H1 (cell line): ENCODE measurements at regions not wholly inside any gene's neighbourhood (a gene's known extent, or its start where the extent isn't known, plus 50 kb on each side); places are given as distances from the start of the nearest gene placed in this dataset.

Experiments used
- CTCF ChIA-PET: fragments of 300-600 bp; sonication (Branson Sonifier 250); formaldehyde crosslinking; loops from one replicate; lab custom pipeline; 2021; ENCODE audit not compliant: partially characterized antibody; lab: Charles Lee
- POLR2A ChIA-PET: fragments of 300-600 bp; sonication (Branson Sonifier 250); formaldehyde crosslinking; loops from one replicate; lab custom pipeline; 2021; ENCODE audit warnings: inconsistent platforms; ENCODE audit not compliant: partially characterized antibody; lab: Charles Lee
- DNase-seq, 2 experiments: peaks; one replicate each; pipeline versions ENCODE4 v3.0.0 to v3.0.0-alpha.2; 2010 to 2022; ENCODE audit warnings: low spot score in 2 of 2, low read depth in 1 of 2, mixed read lengths in 1 of 2
- FAIRE-seq: peaks from 2 replicates; lab custom pipeline; 2011; peaks lifted over from hg19 to GRCh38; lab: Jason Lieb, UNC
- H2AFZ ChIP-seq: 2 replicates; pipeline ENCODE4 v1.8.1; 2012; ENCODE audit warnings: low read length, inconsistent platforms
- H2AK5ac ChIP-seq: 2 replicates; pipeline ENCODE4 v1.6.1; 2013; ENCODE audit warnings: low read depth, low read length
- H2BK120ac ChIP-seq: replicated peaks from 2 replicates; pipeline ENCODE3; 2013; ENCODE audit warnings: low read depth, low read length, inconsistent platforms
- H2BK12ac ChIP-seq: 2 replicates; pipeline ENCODE4 v1.6.1; 2013; ENCODE audit warnings: low read depth, low read length
- H2BK15ac ChIP-seq: 2 replicates; pipeline ENCODE4 v1.6.1; 2013; ENCODE audit warnings: low read length
- H2BK20ac ChIP-seq: 2 replicates; pipeline ENCODE4 v1.6.1; 2013; ENCODE audit warnings: low read length
- H2BK5ac ChIP-seq: 2 replicates; pipeline ENCODE4 v1.6.1; 2013; ENCODE audit warnings: low read depth, low read length
- H3K14ac ChIP-seq: 2 replicates; pipeline ENCODE4 v1.6.1; 2013; ENCODE audit warnings: inconsistent platforms; ENCODE audit not compliant: insufficient read length
- H3K18ac ChIP-seq: 2 replicates; pipeline ENCODE4 v1.6.1; 2013; ENCODE audit warnings: low read length; ENCODE audit errors: extremely low read depth
- H3K23ac ChIP-seq: 2 replicates; pipeline ENCODE4 v1.6.1; 2013; ENCODE audit warnings: inconsistent platforms; ENCODE audit not compliant: insufficient read length
- H3K23me2 ChIP-seq: 2 replicates; pipeline ENCODE4 v1.6.1; 2013; ENCODE audit warnings: low read depth, low read length
- H3K27ac ChIP-seq: 2 replicates; pipeline ENCODE4 v1.6.1; 2011; ENCODE audit warnings: low read depth, low read length, inconsistent platforms
- H3K27me3 ChIP-seq, 4 experiments: replicated peaks in 1 of 4; 1 replicate in 1 of 4; 2 replicates in 3 of 4; pipeline versions ENCODE4 v1.6.1 to v1.8.1; 2011 to 2013; ENCODE audit warnings: low read length in 3 of 4, mild to moderate bottlenecking in 3 of 4, inconsistent platforms in 2 of 4, mixed read lengths in 2 of 4, moderate library complexity in 1 of 4; ENCODE audit not compliant: control insufficient read depth in 3 of 4, insufficient read depth in 3 of 4; ENCODE audit errors: extremely low read depth in 1 of 4
- H3K36me3 ChIP-seq, 4 experiments: 2 replicates each; pipeline versions ENCODE4 v1.6.1 to v1.8.1; 2011 to 2013; ENCODE audit warnings: mild to moderate bottlenecking in 4 of 4, low read length in 3 of 4, moderate library complexity in 2 of 4, control low read depth in 1 of 4, inconsistent platforms in 1 of 4; ENCODE audit not compliant: insufficient read depth in 4 of 4, control insufficient read depth in 2 of 4
- H3K4ac ChIP-seq: replicated peaks from 2 replicates; pipeline ENCODE3; 2013; ENCODE audit warnings: low read length, low read depth, mixed read lengths, inconsistent platforms; ENCODE audit not compliant: insufficient read length
- H3K4me1 ChIP-seq, 4 experiments: replicated peaks in 1 of 4; 1 replicate in 1 of 4; 2 replicates in 3 of 4; pipeline versions ENCODE4 v1.6.1 to v1.8.1; 2011 to 2013; ENCODE audit warnings: low read length in 3 of 4, inconsistent platforms in 2 of 4, mixed read lengths in 1 of 4; ENCODE audit not compliant: insufficient read depth in 4 of 4, control insufficient read depth in 3 of 4
- H3K4me2 ChIP-seq, 2 experiments: 2 replicates each; pipeline versions ENCODE4 v1.6.1 to v1.8.1; 2011 to 2013; ENCODE audit warnings: low read depth in 2 of 2, low read length in 2 of 2, control low read depth in 1 of 2, inconsistent platforms in 1 of 2, mild to moderate bottlenecking in 1 of 2; ENCODE audit not compliant: insufficient read depth in 1 of 2
- H3K4me3 ChIP-seq, 4 experiments: fragments of 200-600, 300-600 bp in 1 of 4; sonication (generic), shearing (Covaris generic), sonication (Bioruptor Twin) in 1 of 4; 2 replicates each; pipeline versions ENCODE4 v1.5.1 to v1.8.1; 2011 to 2016; ENCODE audit warnings: low read length in 4 of 4, low read depth in 3 of 4, control low read depth in 2 of 4, inconsistent platforms in 2 of 4, mild to moderate bottlenecking in 2 of 4, mixed read lengths in 1 of 4, moderate library complexity in 1 of 4; ENCODE audit not compliant: insufficient read depth in 2 of 4; ENCODE audit errors: extremely low read depth in 1 of 4
- H3K56ac ChIP-seq: replicated peaks from 2 replicates; pipeline ENCODE3; 2013; ENCODE audit warnings: low read depth, mild to moderate bottlenecking, mixed read lengths, low read length, inconsistent platforms; ENCODE audit not compliant: insufficient read length
- H3K79me1 ChIP-seq: 2 replicates; pipeline ENCODE4 v1.6.1; 2013; ENCODE audit warnings: low read depth, low read length, control low read depth
- H3K79me2 ChIP-seq, 2 experiments: 2 replicates each; pipeline versions ENCODE4 v1.6.1 to v1.8.1; 2012 to 2013; ENCODE audit warnings: low read length in 2 of 2, mild to moderate bottlenecking in 2 of 2, inconsistent platforms in 1 of 2; ENCODE audit not compliant: insufficient read depth in 2 of 2, control insufficient read depth in 1 of 2
- H3K9ac ChIP-seq, 4 experiments: replicated peaks in 1 of 4; 1 replicate in 1 of 4; 2 replicates in 3 of 4; pipeline versions ENCODE4 v1.6.1 to v1.8.1; 2011 to 2013; ENCODE audit warnings: low read depth in 3 of 4, low read length in 3 of 4, control low read depth in 2 of 4, mild to moderate bottlenecking in 2 of 4, moderate library complexity in 2 of 4, inconsistent platforms in 1 of 4; ENCODE audit errors: extremely low read depth in 1 of 4
- H3K9me3 ChIP-seq, 2 experiments: 2 replicates each; pipeline versions ENCODE4 v1.6.1 to v1.8.1; 2012 to 2013; ENCODE audit warnings: mild to moderate bottlenecking in 2 of 2, moderate library complexity in 2 of 2, control low read depth in 1 of 2, inconsistent platforms in 1 of 2, low read depth in 1 of 2, low read length in 1 of 2, mixed read lengths in 1 of 2; ENCODE audit not compliant: insufficient read depth in 2 of 2
- H4K20me1 ChIP-seq, 2 experiments: replicated peaks in 1 of 2; 2 replicates each; pipeline versions ENCODE3 to v1.8.1; 2011 to 2013; ENCODE audit warnings: inconsistent platforms in 2 of 2, low read length in 2 of 2, mild to moderate bottlenecking in 1 of 2; ENCODE audit not compliant: insufficient read depth in 2 of 2, control insufficient read depth in 1 of 2
- H4K5ac ChIP-seq: 2 replicates; pipeline ENCODE4 v1.6.1; 2013; ENCODE audit warnings: low read length, low read depth, mixed read lengths, inconsistent platforms; ENCODE audit not compliant: insufficient read length
- H4K8ac ChIP-seq: 2 replicates; pipeline ENCODE4 v1.8.0; 2013; ENCODE audit warnings: mild to moderate bottlenecking, moderate library complexity, low read length, inconsistent platforms; ENCODE audit not compliant: insufficient read depth; ENCODE audit errors: extremely low read depth
- H4K91ac ChIP-seq: replicated peaks from 2 replicates; pipeline ENCODE3; 2013; ENCODE audit warnings: low read length, mixed read lengths, inconsistent platforms; ENCODE audit not compliant: insufficient read length
- BRCA1 ChIP-seq: IDR thresholded peaks from 2 replicates; pipeline ENCODE4 v1.6.1; 2012; ENCODE audit warnings: low read depth, low read length, improper control_type of control experiment
- HDAC2 ChIP-seq, 2 experiments: fragments of 300-600 bp in 1 of 2; sonication (generic) in 1 of 2; IDR thresholded peaks; 2 replicates each; pipeline ENCODE4 v1.6.1; 2011 to 2012; ENCODE audit warnings: low read depth in 2 of 2, low read length in 2 of 2, mild to moderate bottlenecking in 2 of 2, moderate library complexity in 2 of 2, borderline replicate concordance in 1 of 2, inconsistent platforms in 1 of 2
- HDAC6 ChIP-seq: IDR thresholded peaks from one replicate; pipeline ENCODE4 v1.7.1; 2012; ENCODE audit warnings: low read depth, mild to moderate bottlenecking, inconsistent platforms, low read length, moderate library complexity
- JUND ChIP-seq: IDR thresholded peaks from 2 replicates; pipeline ENCODE4 v1.6.1; 2011; ENCODE audit warnings: mild to moderate bottlenecking, improper control_type of control experiment, low read length
- NRF1 ChIP-seq: IDR thresholded peaks from 2 replicates; pipeline ENCODE4 v1.6.1; 2011; ENCODE audit warnings: mild to moderate bottlenecking, low read depth, low read length, improper control_type of control experiment
- RXRA ChIP-seq: IDR thresholded peaks from 2 replicates; pipeline ENCODE4 v1.6.1; 2011; ENCODE audit warnings: low read depth, mild to moderate bottlenecking, low read length, moderate library complexity; ENCODE audit not compliant: insufficient read depth
- SIN3A ChIP-seq, 2 experiments: IDR thresholded peaks in 1 of 2; conservative IDR thresholded peaks in 1 of 2; 2 replicates each; pipeline ENCODE4 v1.6.1; 2011 to 2012; ENCODE audit warnings: low read length in 2 of 2, improper control_type of control experiment in 1 of 2, low read depth in 1 of 2, mild to moderate bottlenecking in 1 of 2
- SRF ChIP-seq: IDR thresholded peaks from 2 replicates; pipeline ENCODE4 v1.6.1; 2011; ENCODE audit warnings: mild to moderate bottlenecking, low read depth, low read length, moderate library complexity
- ZNF274 ChIP-seq: IDR thresholded peaks from 2 replicates; pipeline ENCODE4 v1.7.0; 2012; ENCODE audit warnings: low read length, borderline replicate concordance; ENCODE audit errors: extremely low read depth
- WGBS, 2 experiments: shearing (Covaris generic) in 1 of 2; methylation state at CpG; one replicate each; pipeline versions ENCODE4 v1.1.6 to v1.1.7; 2013 to 2015; ENCODE audit warnings: low lambda C conversion rate in 2 of 2, mixed read lengths in 2 of 2, inconsistent platforms in 1 of 2, low coverage in 1 of 2, missing lambda C conversion rate in 1 of 2; ENCODE audit not compliant: insufficient replicate concordance in 2 of 2, insufficient coverage in 1 of 2, insufficient read length in 1 of 2; ENCODE audit errors: extremely low coverage in 1 of 2, missing lambda C conversion rate in 1 of 2; 5-methylcytosine and 5-hydroxymethylcytosine counted together
- TF ChIP-seq, protein P1 (sequence below): IDR thresholded peaks from 2 replicates; pipeline ENCODE4 v1.6.1; 2011; ENCODE audit warnings: low read depth, mild to moderate bottlenecking, low read length; ENCODE audit not compliant: insufficient read depth
- TF ChIP-seq, protein P2 (sequence below): IDR thresholded peaks from 2 replicates; pipeline ENCODE4 v1.6.1; 2011; ENCODE audit warnings: low read length, improper control_type of control experiment

DNA sequence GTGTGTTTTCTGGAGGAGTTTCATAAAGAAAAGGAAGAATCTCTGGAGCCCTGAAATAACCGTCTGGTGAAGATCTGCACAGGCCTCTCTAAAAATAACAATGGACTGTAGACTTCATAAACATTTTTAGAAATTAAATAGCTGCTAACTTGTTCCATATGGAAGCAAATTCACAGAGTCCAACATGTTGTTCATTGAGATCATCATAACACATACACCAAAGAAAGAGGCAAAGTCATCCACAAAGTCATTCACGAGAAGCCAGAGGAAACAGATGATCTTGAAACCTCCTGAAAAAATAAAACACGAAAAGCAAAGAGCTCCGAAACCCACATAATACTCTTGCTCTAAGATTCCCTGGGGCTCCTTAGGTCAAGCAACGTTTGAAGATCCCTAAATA is 347.8 kb downstream of the EFNA5 start:
- 89% methylated on average over 5 of the region's 5 CpGs; no CpG with 5 or more reads in 1 of the 2 experiments for WGBS, 2 experiments
- Histone ChIP-seq H3K27ac (no peak overlapping the region), H3K4me2 (no peak overlapping the region), H2AFZ (no peak overlapping the region), H4K91ac (no peak overlapping the region), H3K14ac (no peak overlapping the region), H4K20me1 (no peaks in the 10 kb centered on the region), H2BK15ac (no peak overlapping the region), H2BK120ac (no peak overlapping the region), H3K56ac (no peak overlapping the region), H4K8ac (no peak overlapping the region), H3K18ac (no peak overlapping the region), H2BK12ac (no peak overlapping the region), H2BK5ac (no peak overlapping the region), H4K5ac (no peak overlapping the region), H2BK20ac (no peak overlapping the region), H3K79me2 (no peaks in the 10 kb centered on the region), H3K23ac (no peak overlapping the region), H3K23me2 (no peaks in the 10 kb centered on the region), H3K4me1 (no peaks in the 10 kb centered on the region), H2AK5ac (no peak overlapping the region), H3K4ac (no peak overlapping the region), H3K79me1 (no peaks in the 10 kb centered on the region), H3K9ac (no peak overlapping the region), H3K9me3 (no peaks in the 10 kb centered on the region), H3K36me3 (no peaks in the 10 kb centered on the region), H3K4me3 (no peak overlapping the region), H3K27me3 (peaks cover 0 to 1% (median 0%) of the 10 kb centered on the region in 4 experiments; a peak in 1 of 7 replicates)
- no peak for DNase-seq
- no peak for TF ChIP-seq HDAC2 (IDR thresholded peaks at IDR 0.05; ENCODE audit: borderline replicate concordance in 1 of 2, low read depth in 2 of 2, low read length in 2 of 2)
- TF ChIP-seq SRF: no peak
- TF ChIP-seq BRCA1: no peak
- no peak for TF ChIP-seq RXRA
- TF ChIP-seq HDAC6: no peak
- TF ChIP-seq, protein P1, sequence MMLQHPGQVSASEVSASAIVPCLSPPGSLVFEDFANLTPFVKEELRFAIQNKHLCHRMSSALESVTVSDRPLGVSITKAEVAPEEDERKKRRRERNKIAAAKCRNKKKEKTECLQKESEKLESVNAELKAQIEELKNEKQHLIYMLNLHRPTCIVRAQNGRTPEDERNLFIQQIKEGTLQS: no peak
- no peak for TF ChIP-seq NRF1
- TF ChIP-seq, protein P2, sequence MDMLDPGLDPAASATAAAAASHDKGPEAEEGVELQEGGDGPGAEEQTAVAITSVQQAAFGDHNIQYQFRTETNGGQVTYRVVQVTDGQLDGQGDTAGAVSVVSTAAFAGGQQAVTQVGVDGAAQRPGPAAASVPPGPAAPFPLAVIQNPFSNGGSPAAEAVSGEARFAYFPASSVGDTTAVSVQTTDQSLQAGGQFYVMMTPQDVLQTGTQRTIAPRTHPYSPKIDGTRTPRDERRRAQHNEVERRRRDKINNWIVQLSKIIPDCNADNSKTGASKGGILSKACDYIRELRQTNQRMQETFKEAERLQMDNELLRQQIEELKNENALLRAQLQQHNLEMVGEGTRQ: no peak
- TF ChIP-seq SIN3A (conservative IDR thresholded peaks at IDR 0.05 in 1 of 2, IDR thresholded peaks at IDR 0.05 in 1 of 2; ENCODE audit: low read depth in 1 of 2, low read length in 2 of 2): no peak
- TF ChIP-seq ZNF274: no peak
- TF ChIP-seq JUND: no peak
- POLR2A ChIA-PET: no interaction called here
- no peak for FAIRE-seq
- CTCF ChIA-PET: interaction anchor here (1.1 kb wide), 1 partner anchor 18 kb away, joined by 3 read pairs; no protein-coding TSS in a partner anchor
